ENCODE measurements at regions not wholly inside any gene's neighbourhood (a gene's known extent, or its start where the extent isn't known, plus 50 kb on each side); places are given as distances from the start of the nearest gene placed in this dataset.

DNA sequence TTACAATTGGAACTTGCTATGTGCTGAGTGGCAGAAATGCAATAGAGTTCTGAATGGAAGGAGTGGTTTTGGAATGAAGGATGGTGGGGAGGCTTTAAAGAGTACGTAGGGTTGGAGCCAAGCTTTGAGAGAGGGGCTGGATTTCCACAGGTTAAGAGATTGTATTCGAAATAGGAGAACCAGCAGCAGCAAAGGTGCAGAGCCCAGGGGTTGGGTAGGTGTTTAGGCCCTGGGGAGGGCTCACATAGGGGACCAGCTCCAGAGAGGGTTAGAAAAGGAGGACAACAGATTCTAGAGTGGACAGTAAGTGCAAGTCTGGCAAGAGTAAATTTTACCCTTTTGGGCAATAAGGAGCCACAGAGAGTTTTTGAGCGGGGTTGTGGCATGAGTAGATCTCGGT, 297.2 kb downstream of the RPS24 start:
- Histone ChIP-seq H3K4me2 (ENCODE audit: low read length) (no peak overlapping the region), H3K23ac (ENCODE audit: low read length) (no peak overlapping the region), H2BK15ac (replicated peaks; ENCODE audit: low read depth) (no peak overlapping the region), H2AK5ac (ENCODE audit: low read length) (no peak overlapping the region), H3K36me3 (ENCODE audit: control insufficient read depth, insufficient read depth, low read length) (no peaks in the 10 kb centered on the region), H3K4me1 (ENCODE audit: control insufficient read depth, low read depth, low read length) (no peaks in the 10 kb centered on the region), H3K27ac (ENCODE audit: low read depth, low read length) (no peak overlapping the region), H3K79me2 (ENCODE audit: control insufficient read depth, insufficient read depth, low read length) (no peaks in the 10 kb centered on the region), H3K9ac (ENCODE audit: low read length) (no peak overlapping the region), H3K4me3 (ENCODE audit: low read length) (no peak overlapping the region), H4K8ac (ENCODE audit: low read depth, low read length) (no peak overlapping the region), H2BK5ac (ENCODE audit: low read length) (no peak overlapping the region), H3K79me1 (ENCODE audit: low read length) (no peaks in the 10 kb centered on the region), H3K27me3 (ENCODE audit: insufficient read depth, low read length, poor library complexity) (no peaks in the 10 kb centered on the region), H2BK120ac (ENCODE audit: low read depth, low read length) (no peak overlapping the region), H4K5ac (ENCODE audit: low read length) (no peak overlapping the region), H3K4ac (ENCODE audit: low read depth, low read length) (no peak overlapping the region), H3K18ac (ENCODE audit: low read length) (no peak overlapping the region), H3K56ac (ENCODE audit: low read length) (no peak overlapping the region)
- WGBS (ENCODE audit: extremely low coverage, insufficient coverage, low lambda C conversion rate), result no CpG with 5 or more reads among the region's 4 CpGs
- no peak for DNase-seq

DNA sequence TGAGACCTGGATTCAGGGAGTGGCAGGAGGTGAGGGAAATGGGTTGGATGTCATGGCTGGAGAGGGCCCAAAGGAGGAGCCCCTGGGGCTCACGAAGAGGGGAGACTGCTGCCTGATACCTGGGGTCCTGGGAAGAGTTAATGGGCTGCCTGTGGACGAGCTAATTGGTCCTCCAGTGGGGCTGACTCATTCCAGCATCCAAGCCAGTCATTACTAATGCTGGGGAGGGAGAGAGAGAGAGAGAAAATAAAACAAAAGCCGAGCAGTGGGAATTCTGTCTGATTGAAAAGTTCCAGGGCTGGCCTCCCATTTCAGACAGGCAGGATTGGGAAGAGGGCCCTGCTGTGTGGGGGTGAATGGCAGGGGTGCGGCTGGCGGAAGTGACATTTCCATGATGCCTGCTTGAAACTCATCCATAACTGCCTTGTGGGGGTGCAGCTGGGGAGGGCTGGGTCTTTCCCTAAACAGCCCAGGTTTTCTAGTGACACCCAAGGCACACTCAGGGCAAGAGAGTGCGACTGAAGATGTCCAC, 297.8 kb downstream of the RPS24 start:
- Histone ChIP-seq H3K4me1 (ENCODE audit: control insufficient read depth, low read depth, low read length) (no peaks in the 10 kb centered on the region), H4K5ac (ENCODE audit: low read length) (no peak overlapping the region), H3K27me3 (ENCODE audit: insufficient read depth, low read length, poor library complexity) (no peaks in the 10 kb centered on the region), H3K4me3 (ENCODE audit: low read length) (no peak overlapping the region), H3K4me2 (ENCODE audit: low read length) (no peak overlapping the region), H3K79me1 (ENCODE audit: low read length) (no peaks in the 10 kb centered on the region), H4K8ac (ENCODE audit: low read depth, low read length) (no peak overlapping the region), H2BK5ac (ENCODE audit: low read length) (no peak overlapping the region), H3K23ac (ENCODE audit: low read length) (no peak overlapping the region), H2AK5ac (ENCODE audit: low read length) (no peak overlapping the region), H3K18ac (ENCODE audit: low read length) (no peak overlapping the region), H3K9ac (ENCODE audit: low read length) (no peak overlapping the region), H3K56ac (ENCODE audit: low read length) (no peak overlapping the region), H3K36me3 (ENCODE audit: control insufficient read depth, insufficient read depth, low read length) (no peaks in the 10 kb centered on the region), H2BK120ac (ENCODE audit: low read depth, low read length) (no peak overlapping the region), H3K4ac (ENCODE audit: low read depth, low read length) (no peak overlapping the region), H2BK15ac (replicated peaks; ENCODE audit: low read depth) (no peak overlapping the region), H3K27ac (ENCODE audit: low read depth, low read length) (no peak overlapping the region), H3K79me2 (ENCODE audit: control insufficient read depth, insufficient read depth, low read length) (no peaks in the 10 kb centered on the region)
- WGBS (ENCODE audit: extremely low coverage, insufficient coverage, low lambda C conversion rate), result no CpG with 5 or more reads among the region's 6 CpGs
- DNase-seq, result no peak

DNA sequence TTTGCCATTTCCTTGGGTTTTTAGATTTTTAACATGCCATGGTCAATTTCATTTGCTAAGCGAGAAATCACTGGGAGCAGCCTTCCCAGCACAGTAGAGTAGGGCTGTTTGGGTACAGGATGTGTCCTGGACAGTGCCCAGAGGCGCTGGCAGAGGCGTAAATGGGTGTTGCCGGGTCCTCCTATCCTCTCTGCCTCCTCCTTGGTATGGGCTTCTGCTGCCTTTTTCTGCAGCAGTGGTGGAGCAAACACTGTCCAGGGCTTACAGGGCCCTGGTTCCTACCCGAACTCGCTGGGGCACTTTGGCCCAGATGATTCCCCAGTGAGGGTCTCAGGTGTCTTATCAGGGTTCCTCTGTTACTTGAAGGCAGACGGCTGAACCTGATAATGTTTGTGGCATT, 298.3 kb downstream of the RPS24 start:
- DNase-seq, result no peak
- Histone ChIP-seq H3K18ac (ENCODE audit: low read length) (no peak overlapping the region), H3K27me3 (ENCODE audit: insufficient read depth, low read length, poor library complexity) (no peaks in the 10 kb centered on the region), H3K9ac (ENCODE audit: low read length) (no peak overlapping the region), H3K56ac (ENCODE audit: low read length) (no peak overlapping the region), H3K23ac (ENCODE audit: low read length) (no peak overlapping the region), H2BK120ac (ENCODE audit: low read depth, low read length) (no peak overlapping the region), H2BK5ac (ENCODE audit: low read length) (no peak overlapping the region), H3K79me1 (ENCODE audit: low read length) (no peaks in the 10 kb centered on the region), H3K27ac (ENCODE audit: low read depth, low read length) (no peak overlapping the region), H3K4me1 (ENCODE audit: control insufficient read depth, low read depth, low read length) (no peaks in the 10 kb centered on the region), H3K4me3 (ENCODE audit: low read length) (no peak overlapping the region), H2AK5ac (ENCODE audit: low read length) (no peak overlapping the region), H2BK15ac (replicated peaks; ENCODE audit: low read depth) (no peak overlapping the region), H3K79me2 (ENCODE audit: control insufficient read depth, insufficient read depth, low read length) (no peaks in the 10 kb centered on the region), H4K8ac (ENCODE audit: low read depth, low read length) (no peak overlapping the region), H3K36me3 (ENCODE audit: control insufficient read depth, insufficient read depth, low read length) (no peaks in the 10 kb centered on the region), H4K5ac (ENCODE audit: low read length) (no peak overlapping the region), H3K4ac (ENCODE audit: low read depth, low read length) (no peak overlapping the region), H3K4me2 (ENCODE audit: low read length) (no peak overlapping the region)
- no CpG with 5 or more reads among the region's 7 CpGs for WGBS (ENCODE audit: extremely low coverage, insufficient coverage, low lambda C conversion rate)

DNA sequence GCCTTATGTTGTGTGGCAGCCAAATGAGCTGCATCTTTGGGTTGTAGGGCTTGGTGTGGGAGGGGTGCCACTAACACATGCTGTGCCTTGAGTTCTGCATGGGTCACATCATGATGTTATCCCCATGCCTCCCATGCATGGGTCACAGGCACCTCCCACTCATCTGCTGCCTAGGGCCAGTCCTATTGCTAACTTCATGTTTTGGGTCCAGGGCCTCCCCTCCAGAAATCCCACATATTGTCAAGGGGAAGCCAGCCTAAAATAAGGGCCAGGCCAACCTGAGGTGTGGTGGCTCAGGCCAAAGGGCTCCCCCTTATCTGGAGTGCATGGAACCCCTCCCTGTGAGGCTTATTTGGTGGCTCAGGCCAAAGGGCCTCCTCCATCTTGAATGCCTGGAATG, 299.0 kb downstream of the RPS24 start:
- no peak overlapping the region for H4K5ac ChIP-seq (ENCODE audit: low read length)
- no peak for DNase-seq
- no peak overlapping the region for H3K23ac ChIP-seq (ENCODE audit: low read length)
- H2BK15ac ChIP-seq (replicated peaks; ENCODE audit: low read depth), result no peak overlapping the region
- H3K9ac ChIP-seq (ENCODE audit: low read length), result no peak overlapping the region
- no peaks in the 10 kb centered on the region for H3K27me3 ChIP-seq (ENCODE audit: insufficient read depth, low read length, poor library complexity)
- no peak overlapping the region for H4K8ac ChIP-seq (ENCODE audit: low read depth, low read length)
- no peak overlapping the region for H3K18ac ChIP-seq (ENCODE audit: low read length)
- no peak overlapping the region for H3K27ac ChIP-seq (ENCODE audit: low read depth, low read length)
- H3K4me1 ChIP-seq (ENCODE audit: control insufficient read depth, low read depth, low read length), result no peaks in the 10 kb centered on the region
- no peaks in the 10 kb centered on the region for H3K79me1 ChIP-seq (ENCODE audit: low read length)
- no peak overlapping the region for H2BK5ac ChIP-seq (ENCODE audit: low read length)
- no peak overlapping the region for H3K56ac ChIP-seq (ENCODE audit: low read length)
- no peak overlapping the region for H3K4me2 ChIP-seq (ENCODE audit: low read length)
- H3K4ac ChIP-seq (ENCODE audit: low read depth, low read length), result no peak overlapping the region
- no peak overlapping the region for H2AK5ac ChIP-seq (ENCODE audit: low read length)
- no peaks in the 10 kb centered on the region for H3K79me2 ChIP-seq (ENCODE audit: control insufficient read depth, insufficient read depth, low read length)
- H2BK120ac ChIP-seq (ENCODE audit: low read depth, low read length), result no peak overlapping the region
- no peak overlapping the region for H3K4me3 ChIP-seq (ENCODE audit: low read length)
- H3K36me3 ChIP-seq (ENCODE audit: control insufficient read depth, insufficient read depth, low read length), result no peaks in the 10 kb centered on the region

DNA sequence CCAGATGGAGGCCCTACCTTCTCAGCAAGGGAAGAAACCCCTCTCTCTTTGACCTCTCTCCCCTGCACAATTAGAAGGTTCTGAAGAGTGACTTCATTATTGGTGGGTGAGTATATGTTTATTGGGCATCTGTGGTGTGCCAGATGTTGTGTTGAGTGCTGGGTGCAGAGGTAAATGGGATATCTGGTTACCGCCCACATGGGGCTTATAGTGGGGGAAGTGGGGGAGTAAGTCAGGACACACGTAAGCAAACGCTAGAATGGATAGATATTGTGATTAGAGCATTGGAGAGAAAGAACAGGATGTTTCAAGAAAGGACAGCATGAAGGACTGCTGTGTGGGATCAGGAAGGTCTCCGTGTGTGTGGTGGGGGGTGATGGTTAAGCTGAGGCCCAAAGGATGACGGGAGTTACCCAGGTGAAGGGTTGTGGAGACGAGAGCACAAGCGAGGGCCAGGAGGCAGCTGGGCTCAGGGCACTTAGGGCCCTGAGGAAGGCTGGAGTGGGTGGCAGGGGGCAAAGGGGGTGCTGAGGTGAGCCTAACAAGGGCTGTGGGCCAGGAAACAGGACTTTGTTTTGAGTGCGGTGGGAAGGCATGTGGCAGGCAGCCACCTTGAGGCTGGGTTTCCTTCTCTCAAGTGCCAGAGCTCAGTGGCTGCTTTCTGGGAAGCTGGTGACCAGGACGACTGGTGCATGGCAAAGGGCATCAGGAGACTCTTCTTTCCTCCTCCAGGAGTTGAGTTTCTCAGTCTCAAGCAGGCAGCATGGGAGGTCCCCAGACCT, 299.9 kb downstream of the RPS24 start:
- H2BK120ac ChIP-seq (ENCODE audit: low read depth, low read length), result no peak overlapping the region
- no CpG with 5 or more reads among the region's 9 CpGs for WGBS (ENCODE audit: extremely low coverage, insufficient coverage, low lambda C conversion rate)

DNA sequence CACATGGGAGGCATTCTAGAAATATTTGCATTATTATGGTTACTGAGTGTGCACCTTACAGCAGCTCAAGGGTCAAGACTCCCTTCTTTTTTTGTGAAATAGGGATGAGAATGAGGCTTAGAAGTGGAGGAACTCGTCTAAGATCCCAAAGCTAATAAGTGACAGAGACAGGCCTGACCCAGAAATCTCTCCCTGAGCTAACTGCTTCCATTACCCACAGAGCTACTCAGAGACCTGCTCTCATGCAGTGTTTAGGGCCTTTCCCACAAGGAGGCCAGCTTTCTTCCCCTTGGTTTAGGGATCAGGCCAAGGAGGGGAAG, 301.7 kb downstream of the RPS24 start:
- Histone ChIP-seq H3K36me3 (ENCODE audit: control insufficient read depth, insufficient read depth, low read length) (no peaks in the 10 kb centered on the region), H3K4me3 (ENCODE audit: low read length) (no peak overlapping the region)

More for the DNA sequence above, 299.9 kb downstream of the RPS24 start:
- Histone ChIP-seq H4K5ac (ENCODE audit: low read length) (no peak overlapping the region), H3K79me2 (ENCODE audit: control insufficient read depth, insufficient read depth, low read length) (no peaks in the 10 kb centered on the region), H3K4ac (ENCODE audit: low read depth, low read length) (no peak overlapping the region), H3K9ac (ENCODE audit: low read length) (no peak overlapping the region), H3K79me1 (ENCODE audit: low read length) (no peaks in the 10 kb centered on the region), H3K56ac (ENCODE audit: low read length) (no peak overlapping the region), H3K36me3 (ENCODE audit: control insufficient read depth, insufficient read depth, low read length) (no peaks in the 10 kb centered on the region), H3K4me2 (ENCODE audit: low read length) (no peak overlapping the region), H3K4me3 (ENCODE audit: low read length) (no peak overlapping the region), H2AK5ac (ENCODE audit: low read length) (no peak overlapping the region), H3K27me3 (ENCODE audit: insufficient read depth, low read length, poor library complexity) (no peaks in the 10 kb centered on the region), H3K23ac (ENCODE audit: low read length) (no peak overlapping the region), H2BK5ac (ENCODE audit: low read length) (no peak overlapping the region), H4K8ac (ENCODE audit: low read depth, low read length) (no peak overlapping the region), H3K18ac (ENCODE audit: low read length) (no peak overlapping the region), H3K27ac (ENCODE audit: low read depth, low read length) (no peak overlapping the region), H3K4me1 (ENCODE audit: control insufficient read depth, low read depth, low read length) (no peaks in the 10 kb centered on the region), H2BK15ac (replicated peaks; ENCODE audit: low read depth) (no peak overlapping the region)
- DNase-seq, result no peak

More for the DNA sequence above, 301.7 kb downstream of the RPS24 start:
- Histone ChIP-seq H3K27ac (ENCODE audit: low read depth, low read length) (no peak overlapping the region), H3K18ac (ENCODE audit: low read length) (no peak overlapping the region), H3K23ac (ENCODE audit: low read length) (no peak overlapping the region), H3K56ac (ENCODE audit: low read length) (no peak overlapping the region), H3K27me3 (ENCODE audit: insufficient read depth, low read length, poor library complexity) (no peaks in the 10 kb centered on the region), H3K9ac (ENCODE audit: low read length) (no peak overlapping the region), H3K4me2 (ENCODE audit: low read length) (no peak overlapping the region), H2BK120ac (ENCODE audit: low read depth, low read length) (no peak overlapping the region), H2AK5ac (ENCODE audit: low read length) (no peak overlapping the region), H2BK15ac (replicated peaks; ENCODE audit: low read depth) (no peak overlapping the region), H4K5ac (ENCODE audit: low read length) (no peak overlapping the region), H3K79me1 (ENCODE audit: low read length) (no peaks in the 10 kb centered on the region), H3K4ac (ENCODE audit: low read depth, low read length) (no peak overlapping the region), H4K8ac (ENCODE audit: low read depth, low read length) (no peak overlapping the region), H3K79me2 (ENCODE audit: control insufficient read depth, insufficient read depth, low read length) (no peaks in the 10 kb centered on the region), H3K4me1 (ENCODE audit: control insufficient read depth, low read depth, low read length) (no peaks in the 10 kb centered on the region), H2BK5ac (ENCODE audit: low read length) (no peak overlapping the region)
- no CpG with 5 or more reads among the region's 1 CpG for WGBS (ENCODE audit: extremely low coverage, insufficient coverage, low lambda C conversion rate)
- no peak for DNase-seq

Data from mesendoderm (in vitro differentiated cells).